NCI-H2081 (cell line): ENCODE measurements at regions not wholly inside any gene's neighbourhood (a gene's known extent, or its start where the extent isn't known, plus 50 kb on each side); places are given as distances from the start of the nearest gene placed in this dataset.
"Not testable (repeated sequence)": the region's sequence is repeated elsewhere in the genome, so short reads cannot be mapped to it uniquely, and the experiment has no call there.

Source experiments
- DNase-seq, 2 experiments: peaks; one replicate each; lab custom pipeline; 2025; lab: John Stamatoyannopoulos, UW

GRCh38 chr2:109669731-109670130 is 55.6 kb downstream of the SOWAHC start:
- no peak for DNase-seq

- DNase-seq = no peak
Measured at GRCh38 chr2:109670556-109671411, 56.6 kb downstream of the SOWAHC start.

GRCh38 chr2:109674894-109675534 is 60.9 kb downstream of the SOWAHC start:
- no peak for DNase-seq

- DNase-seq = no peak
Measured at GRCh38 chr2:109675666-109676345, 61.6 kb downstream of the SOWAHC start.

- no peak for DNase-seq
Measured at GRCh38 chr2:109676346-109676902, 62.3 kb downstream of the SOWAHC start.

- not testable (repeated sequence) for DNase-seq
Measured at GRCh38 chr2:109677121-109677731, 63.1 kb downstream of the SOWAHC start.

GRCh38 chr2:109677835-109678580 is 63.8 kb downstream of the SOWAHC start:
- peak in 1 of 2 experiments; percentile 8 for DNase-seq

GRCh38 chr2:109678724-109679201 is 64.6 kb downstream of the SOWAHC start:
- DNase-seq = not testable (repeated sequence)

- no peak for DNase-seq
Measured at GRCh38 chr2:109679225-109679624, 65.1 kb downstream of the SOWAHC start.

GRCh38 chr2:109679626-109680025 is 65.5 kb downstream of the SOWAHC start:
- no peak for DNase-seq

- no peak for DNase-seq
Measured at GRCh38 chr2:109680523-109681297, 66.5 kb downstream of the SOWAHC start.

GRCh38 chr2:109681633-109682380 is 67.6 kb downstream of the SOWAHC start:
- no peak for DNase-seq

GRCh38 chr2:109683452-109683851 is 69.3 kb downstream of the SOWAHC start:
- no peak for DNase-seq

GRCh38 chr2:109685453-109685852 is 71.3 kb downstream of the SOWAHC start:
- DNase-seq = no peak

GRCh38 chr2:109686921-109687320 is 72.8 kb downstream of the SOWAHC start:
- no peak for DNase-seq

- DNase-seq = no peak
Measured at GRCh38 chr2:109689182-109689930, 75.2 kb downstream of the SOWAHC start.

- DNase-seq = no peak
Measured at GRCh38 chr2:109689973-109690372, 75.8 kb downstream of the SOWAHC start.

GRCh38 chr2:109690457-109690821 is 76.3 kb downstream of the SOWAHC start:
- no peak for DNase-seq
